ENCODE measurements at regions not wholly inside any gene's neighbourhood (a gene's known extent, or its start where the extent isn't known, plus 50 kb on each side); places are given as distances from the start of the nearest gene placed in this dataset.

DNA sequence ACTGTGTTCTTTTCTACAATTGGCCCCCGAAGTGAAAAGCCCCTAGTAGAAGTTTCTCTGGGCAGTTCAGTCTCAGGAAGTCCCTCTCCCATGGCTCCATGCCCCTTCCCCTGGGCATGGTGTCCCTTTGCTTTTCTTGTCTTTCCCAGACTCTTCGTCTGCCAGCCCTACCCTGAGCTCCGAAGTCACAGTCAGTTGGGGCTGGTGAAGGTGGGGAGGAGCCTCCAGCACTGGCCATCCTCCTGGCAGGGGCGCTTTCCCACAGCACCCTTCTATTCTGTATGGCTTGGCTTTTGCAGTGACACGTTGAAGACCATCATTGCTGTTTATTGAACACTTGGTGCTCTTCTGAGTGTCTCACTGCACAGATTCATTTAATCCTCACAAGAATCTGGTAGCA is 195.1 kb upstream of the CADM1 start:
- no peak for FAIRE-seq

DNA sequence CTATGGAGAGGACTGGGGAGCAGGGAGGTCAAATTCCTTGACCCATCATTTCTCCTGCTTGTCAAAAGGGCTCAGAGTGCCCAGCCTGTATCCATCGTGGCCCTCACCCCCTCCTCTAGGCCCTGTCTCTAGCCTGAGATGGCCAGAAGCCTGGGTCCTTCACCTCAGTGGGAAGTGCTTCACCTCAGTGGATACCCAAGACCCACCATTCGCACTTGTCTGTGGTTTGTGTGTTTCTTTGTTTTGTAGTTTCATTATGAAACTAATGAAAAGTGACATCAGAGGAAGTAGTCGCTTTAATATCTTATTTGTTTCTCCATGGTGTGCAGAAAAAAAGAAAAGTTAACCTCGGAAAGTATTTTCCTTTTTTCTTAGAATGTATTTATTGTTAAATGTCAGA is 194.0 kb upstream of the CADM1 start:
- no peak for FAIRE-seq

DNA sequence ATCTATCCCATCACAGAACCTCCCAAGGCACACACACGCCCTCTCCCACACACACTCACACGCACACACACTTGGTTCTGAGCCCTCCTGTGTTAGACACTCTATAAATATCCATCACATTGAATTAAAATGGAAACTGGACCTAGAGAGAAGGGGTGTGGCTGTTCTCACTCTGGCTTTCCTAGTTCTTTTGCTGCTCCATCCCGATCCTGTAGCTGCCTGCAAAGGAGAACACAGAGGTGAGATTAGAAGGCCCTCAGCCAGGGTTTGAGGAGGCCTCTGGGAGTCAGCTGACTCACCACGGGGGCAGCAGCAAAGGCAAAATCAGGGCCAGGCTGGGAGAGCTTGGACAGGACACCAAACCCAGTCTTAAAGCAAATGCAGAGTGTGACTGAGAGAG is 192.3 kb upstream of the CADM1 start:
- FAIRE-seq, result no peak

DNA sequence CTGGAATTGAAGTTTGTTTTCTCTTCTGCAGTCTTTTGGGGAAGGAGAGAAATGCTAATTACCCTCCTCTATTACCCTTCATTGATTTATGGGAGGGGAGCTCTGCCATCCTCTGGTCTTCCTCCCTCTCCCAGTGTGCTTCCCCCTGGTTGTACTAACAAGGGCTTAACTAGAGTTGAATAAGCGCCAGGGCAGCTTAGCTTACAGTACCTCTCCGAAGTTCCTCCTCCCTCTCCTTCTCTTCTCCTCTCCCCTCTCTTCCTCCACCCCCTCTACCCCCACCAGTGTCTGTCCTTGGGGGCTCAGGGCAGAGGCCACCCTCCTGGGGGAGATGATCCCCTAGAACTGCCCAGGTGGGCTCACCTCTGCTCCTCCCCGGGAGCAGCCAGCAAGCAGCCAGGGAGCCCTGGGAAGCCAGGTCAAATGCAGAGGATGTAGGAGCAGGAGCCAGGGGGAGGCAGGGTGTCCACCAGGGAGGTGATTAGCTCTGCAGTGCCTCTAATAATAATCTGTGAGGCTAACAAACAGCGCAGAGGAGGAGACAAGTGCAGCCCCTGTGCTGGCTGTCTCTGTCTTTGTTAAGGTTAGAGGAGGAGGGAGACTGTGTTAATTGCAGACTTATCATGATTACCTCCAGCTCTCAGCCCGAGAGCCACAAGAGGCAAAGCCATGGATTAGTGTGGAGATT is 191.6 kb upstream of the CADM1 start:
- FAIRE-seq, result no peak

DNA sequence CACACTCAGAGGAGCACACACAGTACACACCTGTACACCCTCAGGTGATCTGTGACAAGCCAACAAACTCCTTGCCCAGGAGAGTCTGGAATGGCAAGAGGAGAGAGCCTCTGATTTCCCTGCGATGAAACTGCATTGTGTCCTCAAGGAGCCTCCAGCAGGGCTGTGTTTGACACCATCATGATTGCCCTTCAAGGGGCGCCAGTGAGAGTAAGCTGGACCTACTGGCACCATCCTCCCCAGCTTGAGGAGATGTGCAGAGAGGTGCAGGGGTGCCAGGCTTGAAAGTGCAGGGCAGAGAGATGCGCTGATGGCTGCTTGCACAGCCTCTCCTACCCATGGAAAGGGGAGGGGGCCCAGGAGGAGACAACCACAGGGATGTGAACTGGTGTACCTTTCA is 188.8 kb upstream of the CADM1 start:
- FAIRE-seq, result no peak

DNA sequence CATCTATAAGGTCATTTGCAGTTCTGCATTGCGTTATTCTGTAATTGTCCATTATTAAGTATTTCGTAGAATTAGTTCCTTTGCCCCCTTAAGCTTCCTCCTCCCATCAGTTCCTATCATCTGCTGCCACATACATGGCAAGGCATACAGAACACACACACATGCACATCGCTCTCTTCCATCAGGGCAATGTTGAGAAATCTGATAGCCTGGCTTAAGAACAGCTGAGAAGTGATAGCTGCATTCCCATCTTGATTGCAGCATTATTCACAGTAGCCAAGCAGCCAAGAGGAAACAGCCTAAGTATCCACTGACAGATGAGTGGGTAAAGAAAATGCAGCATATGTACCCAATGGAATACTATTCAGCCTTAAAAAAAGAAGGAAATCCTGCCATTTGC is 186.8 kb upstream of the CADM1 start:
- FAIRE-seq, result no peak

DNA sequence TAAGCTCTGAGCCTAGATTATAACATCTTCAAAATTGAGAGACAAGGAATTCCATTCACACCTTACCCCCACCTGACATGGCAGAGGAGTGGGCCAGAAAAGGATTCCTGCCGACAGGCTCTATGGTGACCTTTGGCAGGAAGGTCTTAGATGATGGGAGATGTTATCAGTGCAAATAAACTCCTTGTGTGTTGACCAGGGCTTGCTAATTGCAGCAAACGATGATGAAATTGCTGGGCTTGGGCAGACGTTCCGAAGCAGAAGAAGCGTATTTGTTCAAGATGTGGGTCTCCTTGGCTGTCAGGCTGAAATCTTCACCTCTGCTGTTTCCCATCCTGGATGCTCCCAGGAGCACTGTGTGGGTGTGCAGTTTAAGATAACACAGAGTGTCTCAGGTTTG is 183.7 kb upstream of the CADM1 start:
- no peak for FAIRE-seq

DNA sequence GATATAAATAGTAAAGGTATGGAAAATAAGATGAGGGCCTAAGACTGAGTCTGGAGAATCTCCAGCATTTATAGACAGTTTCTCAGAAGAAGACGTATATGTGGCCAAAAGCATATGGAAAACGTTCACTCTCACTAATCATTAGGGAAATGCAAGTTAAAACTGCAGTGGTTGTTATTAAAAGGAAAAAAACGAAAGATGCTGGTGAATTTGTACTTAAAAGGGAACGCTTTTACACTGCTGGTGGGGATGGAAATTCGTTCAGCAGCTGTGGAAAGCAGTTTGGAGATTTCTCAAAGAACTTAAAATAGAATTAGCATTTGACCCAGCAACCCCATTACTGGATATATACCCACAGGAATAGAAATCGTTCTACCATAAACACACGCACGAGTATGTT is 180.5 kb upstream of the CADM1 start:
- no peak for FAIRE-seq

DNA sequence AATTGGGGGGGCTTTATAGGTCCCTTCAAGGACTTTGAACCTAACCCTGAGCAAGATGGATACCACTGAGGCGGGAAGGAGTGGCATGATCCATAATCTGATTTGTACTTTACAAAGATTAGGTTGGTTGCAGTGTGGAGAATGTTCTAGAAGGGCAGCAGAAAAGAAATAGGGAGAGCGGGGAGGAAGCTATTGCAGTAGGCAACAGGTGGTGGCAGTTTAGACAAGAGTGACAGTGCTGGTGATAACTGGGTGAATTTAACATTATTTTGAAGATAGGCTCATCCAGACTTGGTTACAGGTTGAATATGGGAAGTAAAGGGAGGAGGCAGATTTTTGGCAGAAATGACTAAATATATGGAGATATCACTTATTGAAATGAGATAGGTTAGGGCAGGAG is 179.9 kb upstream of the CADM1 start:
- no peak for FAIRE-seq

DNA sequence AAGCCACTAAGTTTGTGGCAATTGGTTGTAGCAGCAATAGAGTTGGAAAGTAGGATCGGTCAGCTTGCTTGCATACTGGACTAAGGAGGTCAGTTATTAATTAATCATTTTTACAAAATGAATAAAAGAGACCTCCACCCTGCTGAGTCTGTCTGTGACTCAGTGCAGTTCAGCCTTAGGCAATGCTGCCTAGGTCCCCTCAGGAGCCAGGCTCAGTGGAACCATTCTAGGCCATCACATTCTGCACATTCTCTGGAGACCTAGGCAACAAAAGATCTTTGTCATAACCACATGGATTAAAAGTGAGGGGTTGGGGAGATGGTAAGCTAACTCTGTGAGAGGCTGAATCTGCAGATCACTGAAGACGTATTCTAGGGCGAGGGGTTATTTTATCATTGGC is 178.7 kb upstream of the CADM1 start:
- FAIRE-seq, result no peak

DNA sequence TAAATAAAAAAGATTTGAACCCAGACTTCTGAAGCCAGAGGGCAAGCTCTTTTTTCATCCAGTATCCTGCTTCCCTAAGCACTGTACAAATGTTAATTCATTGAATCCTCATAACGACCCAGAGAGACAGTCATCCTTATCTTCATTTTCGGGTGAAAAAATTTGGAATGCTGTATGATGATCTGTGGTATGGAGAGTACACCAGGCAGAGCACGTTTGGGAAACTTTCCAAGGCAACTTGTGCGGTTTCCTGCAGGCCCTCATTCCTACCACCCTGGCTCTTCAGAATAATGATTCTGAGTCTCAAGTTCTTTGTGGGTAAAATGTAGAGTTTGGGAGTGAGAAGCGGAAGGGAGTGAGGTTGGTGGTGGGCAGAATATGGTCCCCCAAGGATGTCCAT is 177.9 kb upstream of the CADM1 start:
- no peak for FAIRE-seq

DNA sequence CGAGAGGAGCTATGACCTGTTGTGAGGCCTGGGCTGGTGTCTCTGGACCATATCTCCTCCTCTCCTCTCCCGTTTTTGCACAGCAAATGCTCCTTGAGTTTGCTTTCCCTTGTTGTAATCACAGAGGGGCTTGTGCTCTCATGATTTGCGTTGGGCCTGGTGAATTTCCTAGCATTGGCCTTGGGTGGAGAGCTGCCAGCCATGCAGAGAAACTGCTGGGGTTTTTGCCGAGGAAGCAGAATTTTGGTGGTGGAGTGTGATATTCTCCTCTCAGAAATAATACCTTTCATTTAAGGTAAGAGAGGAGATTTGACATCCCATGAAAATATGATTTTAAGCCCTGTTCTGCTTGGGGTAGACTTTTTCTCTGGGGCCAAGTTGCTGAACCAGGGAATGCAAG is 175.7 kb upstream of the CADM1 start:
- FAIRE-seq, result no peak

DNA sequence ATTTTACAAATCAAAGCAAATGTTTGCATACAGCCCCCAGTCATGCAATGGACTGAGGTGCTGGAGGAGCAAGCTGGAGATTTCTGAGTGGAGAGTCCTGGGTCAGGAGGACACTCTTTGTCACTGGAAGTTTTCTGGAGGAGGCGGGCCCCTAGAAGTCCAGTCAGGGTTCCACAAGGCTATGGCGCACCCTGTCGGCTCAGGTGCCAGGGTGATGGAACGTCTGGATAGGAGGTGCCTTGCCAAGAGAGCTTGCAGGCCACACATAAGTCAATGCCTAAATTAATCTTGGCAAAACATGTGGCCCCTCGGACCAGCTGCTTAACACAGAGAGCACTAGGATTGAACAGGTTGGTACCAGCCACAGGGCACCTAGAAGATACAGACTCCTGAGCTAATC is 174.7 kb upstream of the CADM1 start:
- FAIRE-seq, result no peak

DNA sequence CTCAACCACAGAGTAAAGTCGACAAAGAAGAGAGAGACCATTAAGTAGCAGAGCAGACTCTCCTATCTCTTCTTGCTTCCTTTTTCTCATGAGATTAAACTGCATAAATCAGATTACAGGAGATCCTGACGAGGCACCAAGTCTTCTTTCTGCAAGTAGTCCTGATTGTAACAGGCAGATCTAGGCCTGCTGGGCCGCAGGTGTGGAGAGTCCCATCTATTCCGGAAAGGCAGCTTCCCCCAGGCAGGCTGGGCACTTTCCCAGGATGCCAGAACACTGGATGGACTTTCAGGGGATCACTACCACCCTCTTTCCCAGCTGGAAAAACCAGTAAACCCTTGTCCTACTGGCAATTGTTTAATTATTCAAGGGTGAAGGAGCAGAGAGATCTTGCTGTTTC is 173.0 kb upstream of the CADM1 start:
- FAIRE-seq, result no peak

DNA sequence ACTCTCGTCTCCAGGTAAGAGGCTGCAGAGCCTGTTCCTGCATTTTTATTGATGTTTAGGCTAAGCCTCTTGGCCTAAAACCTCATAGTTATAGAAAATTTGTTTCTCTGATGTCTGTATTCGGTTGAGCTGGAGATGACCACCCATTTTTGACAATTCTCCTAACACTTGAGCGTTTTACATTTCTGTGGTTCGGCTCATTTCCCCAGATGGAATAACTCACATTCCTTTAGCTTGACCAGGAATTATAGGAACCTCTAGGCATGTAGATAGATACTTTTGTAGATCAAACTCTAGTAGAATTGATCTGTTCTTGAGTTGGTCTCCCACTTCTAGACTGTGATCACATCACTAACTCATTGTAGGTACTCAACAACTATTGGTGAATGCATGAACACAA is 172.6 kb upstream of the CADM1 start:
- FAIRE-seq, result no peak

DNA sequence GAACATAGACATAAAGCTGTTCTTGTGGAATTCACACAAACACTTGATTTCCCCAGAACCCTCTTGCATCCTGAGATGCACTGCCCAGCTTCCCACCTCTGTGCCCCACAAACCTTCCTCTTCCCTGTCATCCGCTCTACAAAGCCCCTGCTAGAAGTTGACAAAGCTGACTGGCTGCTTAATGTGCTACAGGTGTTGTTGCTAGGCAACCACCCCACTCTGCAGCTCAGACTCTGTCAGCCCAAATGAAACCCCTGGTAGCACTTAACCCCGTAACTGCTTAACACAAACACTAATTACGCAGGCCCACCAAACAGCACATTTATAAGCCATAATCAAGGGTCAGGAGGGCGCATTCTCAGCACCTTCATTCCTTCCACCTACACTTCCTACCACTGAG is 172.0 kb upstream of the CADM1 start:
- no peak for FAIRE-seq

DNA sequence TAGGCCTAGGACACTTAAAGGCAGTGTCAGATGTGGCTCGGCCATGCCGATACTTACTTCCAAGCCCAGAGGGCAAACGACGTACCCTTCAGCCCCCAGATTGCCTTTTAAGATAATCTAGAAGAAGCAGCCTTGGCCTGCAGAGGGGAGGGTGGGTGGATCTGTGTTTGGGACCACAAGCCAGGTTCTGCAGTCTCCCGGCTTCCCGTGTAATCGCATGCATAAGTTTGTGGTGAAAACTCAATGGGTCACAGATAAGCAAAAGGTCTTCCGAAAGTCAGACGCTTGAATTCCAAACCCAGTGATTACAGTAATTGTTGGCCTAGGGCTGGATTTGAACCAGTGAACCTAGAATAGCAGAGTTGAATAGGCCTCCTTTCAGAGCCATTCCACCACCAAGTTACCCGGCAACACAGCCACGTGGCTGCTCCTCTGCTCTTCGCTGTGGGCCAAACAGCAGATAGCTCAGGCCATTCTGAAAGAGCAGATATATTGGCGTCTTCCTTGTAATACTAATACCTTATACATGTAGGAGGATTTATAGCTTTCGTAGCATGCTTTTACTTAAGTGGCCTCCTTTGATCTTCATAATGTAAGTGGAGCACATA is 170.8 kb upstream of the CADM1 start:
- no peak for FAIRE-seq

DNA sequence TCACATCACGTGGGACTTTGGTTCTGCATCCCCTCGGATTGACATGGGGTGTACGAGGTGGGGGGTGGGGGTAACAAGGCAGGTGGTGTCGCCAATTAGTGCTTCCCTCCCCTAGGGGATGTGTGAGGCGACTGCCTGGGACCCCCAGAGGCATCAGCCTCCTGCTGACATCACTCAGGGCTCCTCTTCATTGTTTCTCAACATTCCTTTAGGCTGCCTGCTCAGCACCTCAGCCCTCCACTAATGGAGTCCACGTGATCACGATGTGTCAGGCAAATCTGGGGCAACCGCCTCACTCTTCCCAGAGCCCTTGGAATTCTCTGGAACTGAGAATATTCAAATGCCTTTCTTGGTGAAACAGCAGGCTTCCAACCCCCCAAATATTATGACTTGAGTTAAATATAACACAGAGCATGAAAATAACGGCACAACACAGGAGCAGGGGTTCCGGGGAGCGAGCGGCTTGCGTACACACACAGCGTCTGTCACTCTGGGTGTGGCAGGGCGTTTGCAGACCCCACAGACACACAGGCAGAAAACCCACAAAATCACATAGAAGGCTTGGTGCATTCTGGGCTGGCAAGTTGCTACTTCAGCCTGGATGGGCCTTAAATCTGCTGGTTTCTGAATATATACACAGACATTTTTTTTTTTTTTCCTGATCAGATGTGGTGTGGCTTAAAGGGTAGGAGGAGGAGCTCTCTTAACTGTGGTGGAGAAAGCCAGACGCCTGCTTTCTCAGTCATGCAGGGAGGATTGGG is 170.1 kb upstream of the CADM1 start:
- FAIRE-seq, result no peak

DNA sequence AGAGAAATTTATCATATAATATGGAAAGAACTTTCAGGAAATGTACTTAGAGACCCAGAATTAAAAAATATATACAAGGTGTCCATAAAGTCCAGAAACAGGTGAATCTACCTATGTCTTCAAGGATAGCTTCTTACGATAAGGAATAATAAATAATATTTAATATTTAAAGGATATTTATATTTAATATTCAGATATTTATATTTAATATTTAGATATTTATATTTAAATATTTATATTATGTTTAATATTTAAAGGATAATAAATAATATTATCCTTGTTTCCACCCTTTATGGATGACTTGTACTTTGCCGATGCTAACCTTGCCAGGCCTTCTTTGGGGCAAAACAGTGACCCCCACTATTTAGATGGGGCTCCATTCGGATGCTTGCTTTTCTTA is 169.5 kb upstream of the CADM1 start:
- no peak for FAIRE-seq

DNA sequence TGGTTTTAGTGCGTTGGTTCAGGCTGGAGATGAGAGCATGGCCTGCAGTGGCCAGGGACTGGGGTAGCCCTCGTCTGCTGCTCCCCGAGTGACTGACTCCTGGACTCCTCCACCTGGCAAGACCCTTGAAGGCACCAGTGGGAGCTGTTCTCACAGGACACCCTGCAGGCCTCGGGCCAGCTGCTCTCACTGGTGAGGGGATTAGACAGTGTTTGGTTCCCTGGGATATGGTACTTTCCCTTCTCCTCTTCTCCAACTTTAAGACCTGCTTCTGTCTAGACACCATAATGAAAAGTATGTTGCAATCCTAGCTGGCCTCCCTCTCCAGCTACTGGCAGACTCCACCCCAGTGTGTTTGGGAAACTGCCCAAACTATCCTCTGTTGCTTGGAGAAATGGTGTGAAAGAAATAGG is 168.8 kb upstream of the CADM1 start:
- no peak for FAIRE-seq

DNA sequence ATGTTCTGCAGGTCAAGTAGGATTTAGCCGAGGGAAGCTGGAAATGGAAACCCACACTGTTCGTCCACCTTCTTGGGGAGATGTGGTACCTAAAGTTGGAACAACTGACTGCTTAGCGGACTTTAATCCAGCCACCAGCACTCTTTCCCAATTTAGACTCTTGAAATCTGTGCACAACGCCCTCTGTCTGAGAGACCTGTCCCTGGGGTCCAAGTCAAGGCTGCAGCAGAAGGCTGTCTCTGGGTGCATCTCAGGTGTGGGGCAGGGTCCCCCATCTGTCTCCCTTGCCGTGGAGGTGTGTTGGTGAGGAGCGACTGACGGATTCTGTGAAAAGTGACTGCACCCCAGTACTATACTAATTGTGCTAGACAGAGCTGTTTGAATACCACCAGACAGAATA is 168.2 kb upstream of the CADM1 start:
- FAIRE-seq, result no peak

DNA sequence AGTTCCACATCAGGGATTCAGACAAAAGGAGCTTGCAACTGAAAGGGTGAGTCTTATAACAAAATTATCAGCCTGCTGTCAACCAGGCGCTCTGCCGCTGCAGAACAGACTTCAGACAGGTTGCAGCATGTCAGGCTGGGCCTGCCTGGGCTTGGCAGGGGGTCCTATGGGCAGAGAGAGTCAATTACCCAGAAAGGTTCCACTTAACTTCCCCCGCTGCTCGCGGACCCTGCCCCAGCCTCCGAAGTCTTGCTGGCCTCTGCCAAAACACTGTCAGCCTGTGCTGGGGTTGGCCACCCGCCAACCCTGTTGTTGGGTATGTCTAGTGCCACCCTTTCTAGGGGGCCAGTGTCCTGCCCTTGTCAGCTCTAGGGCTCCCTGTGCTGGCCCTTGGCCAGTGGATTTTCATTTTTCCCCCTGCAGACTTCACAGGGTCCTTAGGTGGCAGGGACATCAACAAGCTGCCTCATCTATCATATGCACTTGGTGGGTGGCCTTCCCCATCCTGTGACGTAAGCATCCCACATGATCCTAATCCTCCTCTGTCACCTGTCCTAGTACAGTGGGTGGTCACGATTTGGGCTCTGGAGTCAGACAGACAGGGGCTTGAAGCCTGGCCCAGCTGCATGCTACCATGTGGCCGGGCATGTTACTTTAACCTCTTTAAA is 166.5 kb upstream of the CADM1 start:
- no peak for FAIRE-seq

DNA sequence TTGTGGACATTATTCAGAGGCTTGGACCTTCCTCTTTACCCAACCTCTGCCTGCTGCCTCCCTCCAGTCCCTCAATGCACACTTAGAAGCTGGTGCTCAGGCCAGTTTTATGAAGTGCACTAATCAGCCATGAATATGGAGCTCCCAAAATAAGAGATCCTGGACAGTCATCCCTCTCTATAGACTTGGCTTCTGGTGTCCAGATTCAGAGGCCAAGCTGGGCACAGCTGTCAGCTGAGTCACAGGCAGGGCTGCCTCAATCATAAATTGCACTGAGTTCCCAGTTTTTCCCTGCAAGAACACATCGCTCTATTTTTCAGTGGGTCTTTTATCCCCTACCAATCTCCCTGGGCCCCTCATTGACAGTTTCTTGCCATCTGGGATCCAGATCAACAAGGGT is 161.7 kb upstream of the CADM1 start:
- FAIRE-seq, result no peak

Measured in islet of Langerhans (tissue), 1 donor.